HepG2 (cell line): ENCODE measurements at regions not wholly inside any gene's neighbourhood (a gene's known extent, or its start where the extent isn't known, plus 50 kb on each side); places are given as distances from the start of the nearest gene placed in this dataset.

Source experiments
- ATAC-seq: fragments of 200-7000 bp; cut with Tn5 transposase; 3 replicates; pipeline ENCODE4 v1.9.1; 2020; ENCODE audit warnings: mild to moderate bottlenecking, moderate library complexity
- BruUV-seq: library from RNA; stranded (reverse); fragments of 400-500 nt; replicated peaks from 2 replicates; lab custom pipeline; 2021; lab: Mats Ljungman, UMichigan
- CTCF ChIA-PET: fragments of 300-600 bp; formaldehyde crosslinking; extraction: SDS; loops from one replicate; lab custom pipeline; 2021; ENCODE audit warnings: low total read pairs, inconsistent platforms, low intra/inter-chr PET ratio; lab: Yijun Ruan, JAX
- POLR2A ChIA-PET: fragments of 350-600 bp; sonication (Branson Sonifier 250); formaldehyde crosslinking; loops from one replicate; lab custom pipeline; 2020; ENCODE audit warnings: antibody characterized with exemption, inconsistent platforms; lab: Yijun Ruan, JAX
- DNase-seq: peaks from one replicate; pipeline ENCODE4 v3.0.0-alpha.2; 2015; ENCODE audit warnings: low spot score
- FAIRE-seq: peaks from 3 replicates; lab custom pipeline; 2011; peaks lifted over from hg19 to GRCh38; lab: Jason Lieb, UNC
- H2AFZ ChIP-seq: one replicate; pipeline ENCODE4 v1.6.1; 2011; ENCODE audit warnings: low read length, inconsistent platforms
- H3K27ac ChIP-seq: fragments of 300-600 bp; 3 replicates; pipeline ENCODE4 v1.8.0; 2011; ENCODE audit warnings: mixed run types, mild to moderate bottlenecking, mixed read lengths, low read length, inconsistent platforms; ENCODE audit not compliant: insufficient read depth; ENCODE audit errors: extremely low read length
- H3K27me3 ChIP-seq, 2 experiments: fragments of 200-600 bp in 1 of 2; 2 replicates in 1 of 2; 3 replicates in 1 of 2; pipeline versions ENCODE4 v1.6.0 to v1.8.0; 2011; ENCODE audit warnings: low read length in 2 of 2, mild to moderate bottlenecking in 2 of 2, moderate library complexity in 2 of 2, inconsistent platforms in 1 of 2; ENCODE audit not compliant: insufficient read depth in 2 of 2, control insufficient read depth in 1 of 2
- H3K36me3 ChIP-seq, 2 experiments: fragments of 200-600 bp in 1 of 2; replicated peaks in 1 of 2; 2 replicates in 1 of 2; 3 replicates in 1 of 2; pipeline versions ENCODE4 v1.5.1 to v1.8.0; 2011; ENCODE audit warnings: low read length in 2 of 2, inconsistent platforms in 1 of 2; ENCODE audit not compliant: insufficient read depth in 2 of 2, control insufficient read depth in 1 of 2
- H3K4me1 ChIP-seq: 2 replicates; pipeline ENCODE4 v1.5.1; 2012; ENCODE audit warnings: low read length, inconsistent platforms; ENCODE audit not compliant: insufficient read depth
- H3K4me2 ChIP-seq: 2 replicates; pipeline ENCODE4 v1.6.0; 2011; ENCODE audit warnings: low read depth, low read length, inconsistent platforms
- H3K4me3 ChIP-seq, 3 experiments: fragments of 200-600 bp in 1 of 3; sonication (generic), shearing (Covaris generic) in 1 of 3; replicated peaks in 1 of 3; 2 replicates each; pipeline ENCODE4 v1.5.1; 2011 to 2016; ENCODE audit warnings: low read length in 3 of 3, inconsistent platforms in 2 of 3, low read depth in 2 of 3, mild to moderate bottlenecking in 2 of 3, control low read depth in 1 of 3, mixed read lengths in 1 of 3; ENCODE audit not compliant: insufficient read depth in 1 of 3
- H3K79me2 ChIP-seq: one replicate; pipeline ENCODE4 v1.6.1; 2011; ENCODE audit warnings: low read length, inconsistent platforms; ENCODE audit not compliant: insufficient read depth
- H3K9ac ChIP-seq: 2 replicates; pipeline ENCODE4 v1.6.0; 2011; ENCODE audit warnings: mild to moderate bottlenecking, low read depth, low read length, inconsistent platforms; ENCODE audit not compliant: insufficient read depth
- H3K9me3 ChIP-seq: 2 replicates; pipeline ENCODE4 v1.5.1; 2012; ENCODE audit warnings: mild to moderate bottlenecking, low read length
- H4K20me1 ChIP-seq: 2 replicates; pipeline ENCODE4 v1.6.0; 2011; ENCODE audit warnings: inconsistent platforms, mild to moderate bottlenecking, low read length, moderate library complexity; ENCODE audit not compliant: insufficient read depth
- CAMTA2 ChIP-seq: sonication (generic); formaldehyde crosslinking; IDR thresholded peaks from 2 replicates; pipeline ENCODE4 v1.4.0; 2020; ENCODE audit warnings: mild to moderate bottlenecking, missing genetic modification reagents, borderline replicate concordance
- CREB3 ChIP-seq: sonication (generic); formaldehyde crosslinking; IDR thresholded peaks from 2 replicates; pipeline ENCODE4 v1.5.0; 2020; ENCODE audit warnings: missing genetic modification reagents
- HMGXB3 ChIP-seq: sonication (generic); formaldehyde crosslinking; IDR thresholded peaks from 2 replicates; pipeline ENCODE4 v1.4.0; 2020; ENCODE audit warnings: missing genetic modification reagents, borderline replicate concordance
- HNF1A ChIP-seq, 2 experiments: sonication (generic) in 1 of 2; formaldehyde crosslinking in 1 of 2; IDR thresholded peaks; 2 replicates each; pipeline versions ENCODE4 v1.4.0 to v1.6.1; 2016 to 2020; ENCODE audit warnings: borderline replicate concordance in 1 of 2, low read depth in 1 of 2, mild to moderate bottlenecking in 1 of 2, missing genetic modification reagents in 1 of 2
- NR2F1 ChIP-seq, 2 experiments: fragments of 450-650 bp in 1 of 2; formaldehyde crosslinking in 1 of 2; IDR thresholded peaks; 2 replicates each; pipeline versions ENCODE4 v1.5.0 to v1.6.1; 2016 to 2020; ENCODE audit warnings: mild to moderate bottlenecking in 1 of 2, missing compliant biosample characterization in 1 of 2, missing genetic modification reagents in 1 of 2, moderate library complexity in 1 of 2
- PBX2 ChIP-seq: IDR thresholded peaks from 2 replicates; pipeline ENCODE4 v1.6.1; 2016; ENCODE audit warnings: control low read depth
- SRY ChIP-seq: sonication (generic); formaldehyde crosslinking; IDR thresholded peaks from 2 replicates; pipeline ENCODE4 v1.8.0; 2022; ENCODE audit warnings: mild to moderate bottlenecking, missing genetic modification reagents
- ZNF232 ChIP-seq: sonication (generic); formaldehyde crosslinking; IDR thresholded peaks from 2 replicates; pipeline ENCODE4 v1.4.0; 2020; ENCODE audit warnings: missing genetic modification reagents, borderline replicate concordance
- ZNF512B ChIP-seq: sonication (generic); formaldehyde crosslinking; IDR thresholded peaks from 2 replicates; pipeline ENCODE4 v1.5.1; 2020; ENCODE audit warnings: missing genetic modification reagents, mild to moderate bottlenecking, borderline replicate concordance
- ZZZ3 ChIP-seq: sonication (generic); formaldehyde crosslinking; IDR thresholded peaks from 2 replicates; pipeline ENCODE4 v1.4.0; 2020; ENCODE audit warnings: missing genetic modification reagents, mild to moderate bottlenecking, borderline replicate concordance
- WGBS: methylation state at CpG from one replicate; pipeline ENCODE4 v1.1.6; 2017; ENCODE audit warnings: low lambda C conversion rate; 5-methylcytosine and 5-hydroxymethylcytosine counted together
- in situ Hi-C: cut with HindIII; loops from 2 replicates; pipeline ENCODE4 v1.10.0; 2017; ENCODE audit warnings: low pct_unique_long_range_greater_than_20kb; ENCODE audit not compliant: extremely low pct_ligation_motif_present
- intact Hi-C: fragments of 100-400 bp; cut with micrococcal nuclease; formaldehyde crosslinking; loops from one replicate; pipeline ENCODE4 v1.10.0; 2022; ENCODE audit not compliant: unreplicated experiment

GRCh38 chr3:18919158-18919557, 229.2 kb upstream of the KCNH8 start:
- no peak overlapping the region for H3K4me3 ChIP-seq
- ChIA-PET CTCF (no interaction called here), POLR2A (no interaction called here)
- H3K4me1 ChIP-seq, result no peaks in the 10 kb centered on the region
- H3K4me2 ChIP-seq, result no peak overlapping the region
- WGBS, result 0% methylated on average over 1 of the region's 1 CpG
- in situ Hi-C loops, result no loop called here
- intact Hi-C loops, result no loop called here
- H3K9me3 ChIP-seq, result no peaks in the 10 kb centered on the region
- no peaks in the 10 kb centered on the region for H4K20me1 ChIP-seq
- H3K9ac ChIP-seq, result no peak overlapping the region
- no peak for ATAC-seq
- no peaks in the 10 kb centered on the region for H3K36me3 ChIP-seq
- no peak for FAIRE-seq
- no peaks in the 10 kb centered on the region for H3K79me2 ChIP-seq
- BruUV-seq, result no TSS peak
- H3K27ac ChIP-seq, result no peak overlapping the region
- H2AFZ ChIP-seq, result no peak overlapping the region
- DNase-seq, result no peak
- H3K27me3 ChIP-seq, result no peaks in the 10 kb centered on the region
- TF ChIP-seq ZNF232 (CRISPR knock-in tag) (no peak), ZNF512B (no peak), PBX2 (CRISPR knock-in tag) (no peak), HMGXB3 (CRISPR knock-in tag) (no peak), SRY (no peak), CAMTA2 (CRISPR knock-in tag) (no peak), CREB3 (CRISPR knock-in tag) (no peak), ZZZ3 (CRISPR knock-in tag) (no peak), NR2F1 (CRISPR knock-in tag; IDR thresholded peaks at IDR 0.05) (no peak), HNF1A (IDR thresholded peaks at IDR 0.05; ENCODE audit: low read depth) (no peak), HNF1A (CRISPR knock-in tag; IDR thresholded peaks at IDR 0.05; ENCODE audit: borderline replicate concordance) (no peak)
